NB4 (cell line): ENCODE measurements at regions not wholly inside any gene's neighbourhood (a gene's known extent, or its start where the extent isn't known, plus 50 kb on each side); places are given as distances from the start of the nearest gene placed in this dataset.

Experiments used
- POLR2A ChIP-seq: IDR thresholded peaks from 2 replicates; pipeline ENCODE4 v1.6.1; 2011; ENCODE audit warnings: mild to moderate bottlenecking; ENCODE audit not compliant: insufficient read length; ENCODE audit errors: extremely low read depth
- TF ChIP-seq, protein P1 (sequence below): IDR thresholded peaks from one replicate; pipeline ENCODE4 v1.5.1; 2012; ENCODE audit warnings: low read depth, low read length

DNA sequence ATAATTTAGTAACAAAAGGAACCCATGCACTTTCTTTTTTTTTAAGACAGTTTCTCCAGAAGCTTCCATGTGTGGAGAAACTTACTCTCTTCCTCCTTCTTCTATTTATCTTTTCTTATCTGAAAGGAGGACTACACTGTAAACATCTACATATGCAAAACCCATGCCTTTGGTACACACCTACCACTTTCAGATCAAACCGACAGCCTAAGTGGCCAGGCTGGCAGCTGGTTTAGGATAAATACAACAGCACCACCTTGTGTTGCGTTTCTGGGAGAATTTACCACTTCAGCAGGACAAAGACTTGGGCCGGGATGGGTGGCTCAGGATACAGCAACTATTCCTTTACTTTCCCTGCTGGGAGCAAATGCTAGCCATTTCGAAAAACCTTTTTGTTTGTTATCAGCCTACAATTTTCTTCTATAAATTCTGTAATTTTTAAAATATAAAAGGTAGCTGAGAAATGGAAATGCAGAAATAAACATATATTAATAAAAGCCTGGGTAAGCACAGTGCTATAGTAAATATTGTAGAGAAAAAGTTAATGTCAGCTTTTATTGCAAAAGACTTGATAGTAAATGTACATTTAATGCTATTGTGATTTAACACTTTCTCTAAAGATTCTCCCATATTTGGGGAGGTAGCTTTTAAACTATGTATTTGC, 94.0 kb upstream of the RFC3 start:
- TF ChIP-seq POLR2A = no peak
- TF ChIP-seq, protein P1, sequence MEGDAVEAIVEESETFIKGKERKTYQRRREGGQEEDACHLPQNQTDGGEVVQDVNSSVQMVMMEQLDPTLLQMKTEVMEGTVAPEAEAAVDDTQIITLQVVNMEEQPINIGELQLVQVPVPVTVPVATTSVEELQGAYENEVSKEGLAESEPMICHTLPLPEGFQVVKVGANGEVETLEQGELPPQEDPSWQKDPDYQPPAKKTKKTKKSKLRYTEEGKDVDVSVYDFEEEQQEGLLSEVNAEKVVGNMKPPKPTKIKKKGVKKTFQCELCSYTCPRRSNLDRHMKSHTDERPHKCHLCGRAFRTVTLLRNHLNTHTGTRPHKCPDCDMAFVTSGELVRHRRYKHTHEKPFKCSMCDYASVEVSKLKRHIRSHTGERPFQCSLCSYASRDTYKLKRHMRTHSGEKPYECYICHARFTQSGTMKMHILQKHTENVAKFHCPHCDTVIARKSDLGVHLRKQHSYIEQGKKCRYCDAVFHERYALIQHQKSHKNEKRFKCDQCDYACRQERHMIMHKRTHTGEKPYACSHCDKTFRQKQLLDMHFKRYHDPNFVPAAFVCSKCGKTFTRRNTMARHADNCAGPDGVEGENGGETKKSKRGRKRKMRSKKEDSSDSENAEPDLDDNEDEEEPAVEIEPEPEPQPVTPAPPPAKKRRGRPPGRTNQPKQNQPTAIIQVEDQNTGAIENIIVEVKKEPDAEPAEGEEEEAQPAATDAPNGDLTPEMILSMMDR = peak; percentile 60
